Ovary (tissue), 3 donors: ENCODE measurements at regions not wholly inside any gene's neighbourhood (a gene's known extent, or its start where the extent isn't known, plus 50 kb on each side); places are given as distances from the start of the nearest gene placed in this dataset.

Source experiments
- CTCF ChIP-seq, 3 donors: fragments of 450-650 bp in 2 of 3; fragments of 200-600 bp in 1 of 3; IDR thresholded peaks; one replicate each; pipeline versions ENCODE4 v1.5.1 to v1.8.0; 2016 to 2022; ENCODE audit warnings: antibody characterized with exemption in 3 of 3, mild to moderate bottlenecking in 1 of 3
- EP300 ChIP-seq: sonication (generic); formaldehyde crosslinking; IDR thresholded peaks from one replicate; pipeline ENCODE4 v1.6.1; 2017; ENCODE audit warnings: antibody characterized with exemption
- POLR2A ChIP-seq: fragments of 450-650 bp; IDR thresholded peaks from one replicate; pipeline ENCODE4 v1.6.1; 2017; ENCODE audit warnings: antibody characterized with exemption, mild to moderate bottlenecking, moderate library complexity
- donor health status: DM: no; HTN: no; CAD: no.

- TF ChIP-seq CTCF (IDR thresholded peaks at IDR 0.05) (no peak), POLR2A (no peak), EP300 (no peak)
Measured at GRCh38 chr14:104376202-104377140, 203.1 kb upstream of the C14orf180 start.
